Fibroblast of pulmonary artery (primary cell): ENCODE measurements at regions not wholly inside any gene's neighbourhood (a gene's known extent, or its start where the extent isn't known, plus 50 kb on each side); places are given as distances from the start of the nearest gene placed in this dataset.

ENCODE experiments used
- DNase-seq: peaks from one replicate; pipeline ENCODE4 v3.0.0-alpha.2; 2010; ENCODE audit warnings: low read depth
- H3K4me3 ChIP-seq: replicated peaks from 2 replicates; pipeline ENCODE4 v1.5.1; 2011; ENCODE audit warnings: low read depth, mild to moderate bottlenecking, control low read depth, low read length, moderate library complexity
- CTCF ChIP-seq: IDR thresholded peaks from 2 replicates; pipeline ENCODE4 v1.5.1; 2011; ENCODE audit warnings: mild to moderate bottlenecking, control low read depth, low read length, inconsistent platforms; ENCODE audit errors: missing control alignments

- H3K4me3 ChIP-seq: no peak overlapping the region
- TF ChIP-seq CTCF: no peak
- DNase-seq: no peak
Measured at GRCh38 chr4:33616121-33616520, 2628.2 kb downstream of the ARAP2 start.

GRCh38 chr4:33625748-33626147 lies 2618.6 kb downstream of the ARAP2 start:
- TF ChIP-seq CTCF: peak; percentile 15
- DNase-seq: peak; percentile 11
- H3K4me3 ChIP-seq: no peak overlapping the region

- no peak for DNase-seq
- no peak for TF ChIP-seq CTCF
- H3K4me3 ChIP-seq: no peak overlapping the region
Measured at GRCh38 chr4:33626221-33626620, 2618.1 kb downstream of the ARAP2 start.

- H3K4me3 ChIP-seq: no peak overlapping the region
- TF ChIP-seq CTCF: no peak
- DNase-seq: peak; percentile 6
Measured at GRCh38 chr4:33628296-33628695, 2616.0 kb downstream of the ARAP2 start.

GRCh38 chr4:33649015-33649414 lies 2595.3 kb downstream of the ARAP2 start:
- TF ChIP-seq CTCF: peak; percentile 80
- DNase-seq: peak; percentile 73
- no peak overlapping the region for H3K4me3 ChIP-seq

- no peak for DNase-seq
- no peak overlapping the region for H3K4me3 ChIP-seq
- no peak for TF ChIP-seq CTCF
Measured at GRCh38 chr4:33649471-33649870, 2594.8 kb downstream of the ARAP2 start.

- TF ChIP-seq CTCF: no peak
- no peak overlapping the region for H3K4me3 ChIP-seq
- no peak for DNase-seq
Measured at GRCh38 chr4:33650036-33650435, 2594.3 kb downstream of the ARAP2 start.
